IMR-90 (cell line): ENCODE measurements at regions not wholly inside any gene's neighbourhood (a gene's known extent, or its start where the extent isn't known, plus 50 kb on each side); places are given as distances from the start of the nearest gene placed in this dataset.

ENCODE experiments used
- ATAC-seq: fragments of 200-7000 bp; cut with Tn5 transposase; 2 replicates; pipeline ENCODE4 v1.9.1; 2020; ENCODE audit warnings: low read depth, mild to moderate bottlenecking, moderate library complexity
- BruUV-seq: library from RNA; stranded (reverse); fragments of 400-500 nt; replicated peaks from 2 replicates; lab custom pipeline; 2021; lab: Mats Ljungman, UMichigan
- CTCF ChIA-PET: fragments of 300-600 bp; formaldehyde crosslinking; extraction: SDS; loops from one replicate; lab custom pipeline; 2021; ENCODE audit warnings: antibody characterized with exemption; lab: Yijun Ruan, JAX
- POLR2A ChIA-PET: fragments of 300-600 bp; sonication (Branson Sonifier 250); formaldehyde crosslinking; loops from one replicate; lab custom pipeline; 2022; ENCODE audit warnings: antibody characterized with exemption; ENCODE audit not compliant: unreplicated experiment; lab: Charles Lee
- DNase-seq: peaks from one replicate; pipeline ENCODE4 v3.0.0; 2013
- H2AFZ ChIP-seq: replicated peaks from 2 replicates; pipeline ENCODE3; 2013; ENCODE audit warnings: low read length, mild to moderate bottlenecking; ENCODE audit not compliant: poor library complexity
- H2AK5ac ChIP-seq: 2 replicates; pipeline ENCODE4 v1.6.1; 2013; ENCODE audit warnings: low read depth, low read length, inconsistent platforms
- H2AK9ac ChIP-seq: replicated peaks from 2 replicates; pipeline ENCODE3; 2013; ENCODE audit warnings: mild to moderate bottlenecking, low read depth, low read length, moderate library complexity; ENCODE audit not compliant: poor library complexity
- H2BK120ac ChIP-seq: 2 replicates; pipeline ENCODE4 v1.6.1; 2013; ENCODE audit warnings: low read depth, low read length, inconsistent platforms
- H2BK15ac ChIP-seq: 3 replicates; pipeline ENCODE4 v1.6.1; 2013; ENCODE audit warnings: low read depth, low read length, inconsistent platforms
- H2BK20ac ChIP-seq: 2 replicates; pipeline ENCODE4 v1.6.1; 2013; ENCODE audit warnings: low read depth, mild to moderate bottlenecking, inconsistent platforms, low read length, moderate library complexity
- H2BK5ac ChIP-seq: 2 replicates; pipeline ENCODE4 v1.6.1; 2013; ENCODE audit warnings: mild to moderate bottlenecking, low read depth, low read length, inconsistent platforms; ENCODE audit not compliant: poor library complexity, severe bottlenecking
- H3K14ac ChIP-seq: replicated peaks from 2 replicates; pipeline ENCODE4 v1.6.1; 2013; ENCODE audit warnings: low read depth, low read length, inconsistent platforms
- H3K18ac ChIP-seq: 2 replicates; pipeline ENCODE4 v1.6.1; 2013; ENCODE audit warnings: low read depth, low read length, control low read depth
- H3K23ac ChIP-seq: 2 replicates; pipeline ENCODE4 v1.6.1; 2013; ENCODE audit warnings: low read depth, low read length, inconsistent platforms
- H3K27ac ChIP-seq: 2 replicates; pipeline ENCODE4 v1.5.1; 2013; ENCODE audit warnings: mild to moderate bottlenecking, control low read depth, low read length; ENCODE audit not compliant: insufficient read depth
- H3K27me3 ChIP-seq: 2 replicates; pipeline ENCODE4 v1.6.1; 2013; ENCODE audit warnings: low read length; ENCODE audit not compliant: control insufficient read depth, insufficient read depth
- H3K36me3 ChIP-seq: 2 replicates; pipeline ENCODE4 v1.6.1; 2013; ENCODE audit warnings: low read length, mixed read lengths; ENCODE audit not compliant: control insufficient read depth, insufficient read depth
- H3K4ac ChIP-seq: 2 replicates; pipeline ENCODE4 v1.6.1; 2013; ENCODE audit warnings: low read depth, low read length, inconsistent platforms
- H3K4me1 ChIP-seq: 2 replicates; pipeline ENCODE4 v1.6.1; 2013; ENCODE audit warnings: low read length, mixed read lengths; ENCODE audit not compliant: control insufficient read depth, insufficient read depth
- H3K4me2 ChIP-seq: 2 replicates; pipeline ENCODE4 v1.6.1; 2013; ENCODE audit warnings: low read depth, mild to moderate bottlenecking, control low read depth, low read length, moderate library complexity
- H3K4me3 ChIP-seq: 2 replicates; pipeline ENCODE4 v1.5.1; 2013; ENCODE audit warnings: low read depth, mild to moderate bottlenecking, control low read depth, low read length, moderate library complexity; ENCODE audit not compliant: insufficient read depth
- H3K56ac ChIP-seq: 2 replicates; pipeline ENCODE4 v1.6.1; 2013; ENCODE audit warnings: low read length, inconsistent platforms; ENCODE audit not compliant: insufficient read depth; ENCODE audit errors: extremely low read depth
- H3K79me1 ChIP-seq, 2 experiments: 2 replicates each; pipeline ENCODE4 v1.6.1; 2013; ENCODE audit warnings: low read length in 2 of 2, inconsistent platforms in 1 of 2, low read depth in 1 of 2
- H3K9ac ChIP-seq: 2 replicates; pipeline ENCODE4 v1.6.1; 2013; ENCODE audit warnings: low read depth, low read length, control low read depth
- H3K9me1 ChIP-seq: 2 replicates; pipeline ENCODE4 v1.6.1; 2013; ENCODE audit warnings: low read length, inconsistent platforms; ENCODE audit not compliant: insufficient read depth
- H3K9me3 ChIP-seq: 2 replicates; pipeline ENCODE4 v1.6.1; 2013; ENCODE audit warnings: low read length; ENCODE audit not compliant: control insufficient read depth, insufficient read depth
- H4K20me1 ChIP-seq: 2 replicates; pipeline ENCODE4 v1.6.1; 2013; ENCODE audit warnings: low read length, inconsistent platforms; ENCODE audit not compliant: insufficient read depth
- H4K5ac ChIP-seq: 2 replicates; pipeline ENCODE4 v1.6.1; 2013; ENCODE audit warnings: mild to moderate bottlenecking, low read depth, low read length, control low read depth
- H4K8ac ChIP-seq, 2 experiments: 2 replicates each; pipeline ENCODE4 v1.6.1; 2013; ENCODE audit warnings: low read depth in 2 of 2, low read length in 2 of 2, control low read depth in 1 of 2, inconsistent platforms in 1 of 2
- H4K91ac ChIP-seq: 2 replicates; pipeline ENCODE4 v1.6.1; 2013; ENCODE audit warnings: low read depth, low read length, inconsistent platforms; ENCODE audit not compliant: insufficient read depth
- BHLHE40 ChIP-seq: fragments of 150-350 bp; IDR thresholded peaks from 2 replicates; pipeline ENCODE4 v1.6.1; 2016; ENCODE audit warnings: mild to moderate bottlenecking, low read depth, low read length
- CHD1 ChIP-seq: IDR thresholded peaks from 2 replicates; pipeline ENCODE4 v1.6.1; 2012; ENCODE audit warnings: low read depth, low read length, improper control_type of control experiment
- CTCF ChIP-seq: conservative IDR thresholded peaks from 2 replicates; pipeline ENCODE4 v1.5.1; 2012; ENCODE audit warnings: mild to moderate bottlenecking, low read depth, low read length, improper control_type of control experiment
- MAFK ChIP-seq: IDR thresholded peaks from 2 replicates; pipeline ENCODE4 v1.6.1; 2012; ENCODE audit warnings: low read depth, low read length, improper control_type of control experiment
- MXI1 ChIP-seq: IDR thresholded peaks from 2 replicates; pipeline ENCODE4 v1.6.1; 2012; ENCODE audit warnings: low read depth, mild to moderate bottlenecking, low read length, moderate library complexity, borderline replicate concordance
- NFE2L2 ChIP-seq: fragments of 150-350 bp; IDR thresholded peaks from 2 replicates; pipeline ENCODE4 v1.6.1; 2016; ENCODE audit warnings: low read depth, mild to moderate bottlenecking, low read length
- POLR2A ChIP-seq: IDR thresholded peaks from 2 replicates; pipeline ENCODE4 v1.6.1; 2012; ENCODE audit warnings: mild to moderate bottlenecking, low read depth, low read length
- SMC3 ChIP-seq: fragments of 150-350 bp; IDR thresholded peaks from 2 replicates; pipeline ENCODE4 v1.6.1; 2016; ENCODE audit warnings: low read depth, mild to moderate bottlenecking, antibody characterized with exemption, low read length, moderate library complexity
- WGBS, 2 experiments: methylation state at CpG; one replicate each; pipeline versions ENCODE4 v1.1.5 to v1.1.7; 2013; ENCODE audit warnings: missing lambda C conversion rate in 2 of 2; ENCODE audit not compliant: insufficient read length in 1 of 2; ENCODE audit errors: extremely low coverage in 2 of 2; 5-methylcytosine and 5-hydroxymethylcytosine counted together
- dilution Hi-C: fragments of 300-500 bp; cut with HindIII; formaldehyde crosslinking; loops from one replicate; pipeline ENCODE4 v1.14.3; 2018; ENCODE audit warnings: low sequenced_read_pairs; ENCODE audit not compliant: unreplicated experiment
- in situ Hi-C: fragments of 300-500 bp; cut with MboI; formaldehyde crosslinking; loops from 3 replicates; pipeline ENCODE4 v1.14.3; 2019; ENCODE audit warnings: low sequenced_read_pairs, inconsistent platforms, mixed read lengths
- intact Hi-C: fragments of 100-400 bp; cut with micrococcal nuclease; formaldehyde crosslinking; loops from 2 replicates; pipeline ENCODE4 v1.10.0; 2022

- Histone ChIP-seq H2AK5ac (no peak overlapping the region), H3K27ac (no peak overlapping the region), H3K4me3 (no peak overlapping the region), H4K5ac (no peak overlapping the region), H2BK20ac (no peak overlapping the region), H3K9ac (no peak overlapping the region), H2BK5ac (no peak overlapping the region), H4K8ac (no peak overlapping the region), H3K36me3 (no peaks in the 10 kb centered on the region), H2AK9ac (no peak overlapping the region), H2BK120ac (no peak overlapping the region), H3K79me1 (no peaks in the 10 kb centered on the region), H3K56ac (no peak overlapping the region), H3K27me3 (no peaks in the 10 kb centered on the region), H3K18ac (no peak overlapping the region), H3K23ac (no peak overlapping the region), H3K14ac (no peak overlapping the region), H3K4me2 (no peak overlapping the region), H3K9me1 (no peaks in the 10 kb centered on the region), H4K91ac (no peak overlapping the region), H3K4me1 (no peaks in the 10 kb centered on the region), H4K20me1 (no peaks in the 10 kb centered on the region), H3K9me3 (peaks cover 5% of the 10 kb centered on the region; the same call in 1 of the 2 replicates), H2BK15ac (no peak overlapping the region), H3K4ac (no peak overlapping the region), H2AFZ (no peak overlapping the region)
- TF ChIP-seq POLR2A (no peak), BHLHE40 (no peak), CHD1 (no peak), NFE2L2 (no peak), CTCF (no peak), MAFK (no peak), MXI1 (no peak), SMC3 (no peak)
- intact Hi-C loops (no loop called here), in situ Hi-C loops (no loop called here), dilution Hi-C loops (no loop called here)
- WGBS, 2 experiments, result no CpG with 5 or more reads among the region's 6 CpGs
- no TSS peak for BruUV-seq
- ATAC-seq (no peak; the same call in 1 of the 2 replicates), DNase-seq (no peak)
- ChIA-PET POLR2A (no interaction called here), CTCF (no interaction called here)
These were observed 1599.2 kb upstream of the TMEFF2 start for GRCh38 chr2:193793914-193794313.
